HG02759 (cell line): ENCODE measurements at regions not wholly inside any gene's neighbourhood (a gene's known extent, or its start where the extent isn't known, plus 50 kb on each side); places are given as distances from the start of the nearest gene placed in this dataset.
"Not testable (repeated sequence)": the region's sequence is repeated elsewhere in the genome, so short reads cannot be mapped to it uniquely, and the experiment has no call there.

ENCODE experiments used
- ATAC-seq: cut with Tn5 transposase; IDR thresholded peaks from one replicate; pipeline ENCODE4 v1.9.1; 2021; ENCODE audit warnings: mild to moderate bottlenecking, moderate library complexity; ENCODE audit not compliant: unreplicated experiment

GRCh38 chr3:106115557-106115956 is 246.7 kb upstream of the CBLB start:
- no peak for ATAC-seq

GRCh38 chr3:106116733-106117489 is 248.1 kb upstream of the CBLB start:
- no peak for ATAC-seq

- no peak for ATAC-seq
Observed at GRCh38 chr3:106117490-106117858, 248.7 kb upstream of the CBLB start.

- no peak for ATAC-seq
Observed at GRCh38 chr3:106119614-106120082, 250.8 kb upstream of the CBLB start.

- no peak for ATAC-seq
Observed at GRCh38 chr3:106120356-106120755, 251.5 kb upstream of the CBLB start.

- no peak for ATAC-seq
Observed at GRCh38 chr3:106121491-106122289, 252.9 kb upstream of the CBLB start.

GRCh38 chr3:106124818-106125217 is 256.0 kb upstream of the CBLB start:
- ATAC-seq = no peak

- ATAC-seq = no peak
Observed at GRCh38 chr3:106125321-106125720, 256.5 kb upstream of the CBLB start.

- no peak for ATAC-seq
Observed at GRCh38 chr3:106126067-106126845, 257.4 kb upstream of the CBLB start.

GRCh38 chr3:106126846-106127235 is 258.0 kb upstream of the CBLB start:
- ATAC-seq = no peak

- ATAC-seq = no peak
Observed at GRCh38 chr3:106129939-106130338, 261.1 kb upstream of the CBLB start.

- no peak for ATAC-seq
Observed at GRCh38 chr3:106130384-106131198, 261.8 kb upstream of the CBLB start.

GRCh38 chr3:106135451-106136160 is 266.8 kb upstream of the CBLB start:
- no peak for ATAC-seq

GRCh38 chr3:106139826-106140225 is 271.0 kb upstream of the CBLB start:
- no peak for ATAC-seq

GRCh38 chr3:106140431-106140830 is 271.6 kb upstream of the CBLB start:
- ATAC-seq = no peak

- no peak for ATAC-seq
Observed at GRCh38 chr3:106144030-106144429, 275.2 kb upstream of the CBLB start.

- not testable (repeated sequence) for ATAC-seq
Observed at GRCh38 chr3:106148440-106149082, 279.7 kb upstream of the CBLB start.

- ATAC-seq = no peak
Observed at GRCh38 chr3:106157411-106157810, 288.6 kb upstream of the CBLB start.

- no peak for ATAC-seq
Observed at GRCh38 chr3:106160396-106160795, 291.6 kb upstream of the CBLB start.
